HEK293 (cell line): ENCODE measurements at regions not wholly inside any gene's neighbourhood (a gene's known extent, or its start where the extent isn't known, plus 50 kb on each side); places are given as distances from the start of the nearest gene placed in this dataset.
"Not testable (repeated sequence)": the region's sequence is repeated elsewhere in the genome, so short reads cannot be mapped to it uniquely, and the experiment has no call there.

Experiments
- CTCF ChIA-PET: fragments of 350-600 bp; formaldehyde crosslinking; extraction: SDS; loops from one replicate; lab custom pipeline; 2021; ENCODE audit warnings: antibody characterized with exemption; lab: Yijun Ruan, JAX
- POLR2A ChIA-PET: fragments of 300-600 bp; formaldehyde crosslinking; extraction: SDS; loops from one replicate; lab custom pipeline; 2020; ENCODE audit warnings: antibody characterized with exemption, inconsistent platforms; lab: Yijun Ruan, JAX
- H3K27ac ChIP-seq: fragments of 200-500 bp; sonication (Bioruptor generic); 2 replicates; pipeline ENCODE4 v1.5.1; 2014; ENCODE audit warnings: low read depth, low read length, control low read depth, inconsistent platforms; ENCODE audit errors: extremely low read depth
- H3K36me3 ChIP-seq, 2 experiments: fragments of 200-500 bp in 1 of 2; sonication (Bioruptor generic) in 1 of 2; 1 replicate in 1 of 2; 2 replicates in 1 of 2; pipeline ENCODE4 v1.5.1; 2014 to 2017; ENCODE audit warnings: inconsistent platforms in 2 of 2, low read length in 2 of 2; ENCODE audit not compliant: control insufficient read depth in 2 of 2, insufficient read depth in 1 of 2
- H3K4me1 ChIP-seq: fragments of 200-500 bp; sonication (Bioruptor generic); 2 replicates; pipeline ENCODE4 v1.5.1; 2014; ENCODE audit warnings: mild to moderate bottlenecking, low read length, inconsistent platforms; ENCODE audit not compliant: control insufficient read depth, insufficient read depth
- H3K4me3 ChIP-seq: 2 replicates; pipeline ENCODE4 v1.5.1; 2011; ENCODE audit warnings: low read depth, mild to moderate bottlenecking, control low read depth, low read length, moderate library complexity
- H3K9me3 ChIP-seq: fragments of 200-500 bp; sonication (Bioruptor generic); 2 replicates; pipeline ENCODE4 v1.5.1; 2014; ENCODE audit warnings: low read depth, low read length, inconsistent platforms; ENCODE audit not compliant: control insufficient read depth, insufficient read depth
- HOXD13 ChIP-seq: sonication (generic); formaldehyde crosslinking; IDR thresholded peaks from 2 replicates; pipeline ENCODE4 v1.8.0; 2022; ENCODE audit warnings: missing genetic modification reagents, borderline replicate concordance
- PRDM1 ChIP-seq: fragments of 450-650 bp; formaldehyde crosslinking; IDR thresholded peaks from 2 replicates; pipeline ENCODE4; 2016; ENCODE audit warnings: missing biosample characterization, missing genetic modification characterization
- SALL2 ChIP-seq: fragments of 450-650 bp; formaldehyde crosslinking; IDR thresholded peaks from 2 replicates; pipeline ENCODE4 v1.5.0; 2017; ENCODE audit warnings: missing biosample characterization, mild to moderate bottlenecking, missing genetic modification characterization, borderline replicate concordance
- ZNF114 ChIP-seq: fragments of 450-650 bp; formaldehyde crosslinking; IDR thresholded peaks from 2 replicates; pipeline ENCODE4 v1.5.0; 2017; ENCODE audit warnings: missing biosample characterization, missing genetic modification characterization
- ZNF555 ChIP-seq: fragments of 450-650 bp; formaldehyde crosslinking; conservative IDR thresholded peaks from 2 replicates; pipeline ENCODE4 v1.5.1; 2017; ENCODE audit warnings: missing biosample characterization, mild to moderate bottlenecking, missing genetic modification characterization, inconsistent platforms
- ZNF639 ChIP-seq: fragments of 450-650 bp; formaldehyde crosslinking; IDR thresholded peaks from 2 replicates; pipeline ENCODE4 v1.5.1; 2016; ENCODE audit warnings: missing biosample characterization, missing genetic modification characterization
- ZNF658 ChIP-seq: fragments of 450-650 bp; formaldehyde crosslinking; IDR thresholded peaks from 2 replicates; pipeline ENCODE4; 2016; ENCODE audit warnings: missing biosample characterization, missing genetic modification characterization
- ZNF677 ChIP-seq: fragments of 450-650 bp; IDR thresholded peaks from 2 replicates; pipeline ENCODE4 v1.5.0; 2018; ENCODE audit warnings: missing biosample characterization, mild to moderate bottlenecking, missing genetic modification characterization, moderate library complexity
- ZNF701 ChIP-seq: fragments of 450-650 bp; formaldehyde crosslinking; IDR thresholded peaks from 2 replicates; pipeline ENCODE4 v1.5.1; 2016; ENCODE audit warnings: missing biosample characterization, missing genetic modification characterization
- ZNF704 ChIP-seq: fragments of 450-650 bp; formaldehyde crosslinking; IDR thresholded peaks from 2 replicates; pipeline ENCODE4 v1.5.1; 2016; ENCODE audit warnings: missing biosample characterization, missing genetic modification characterization

- H3K4me1 ChIP-seq: no peaks in the 10 kb centered on the region
- TF ChIP-seq PRDM1 (tag by site-specific recombination): no peak
- TF ChIP-seq ZNF639 (tag by site-specific recombination): no peak
- no peak for TF ChIP-seq ZNF658 (tag by site-specific recombination)
- TF ChIP-seq ZNF704 (tag by site-specific recombination): no peak
- TF ChIP-seq ZNF701 (tag by site-specific recombination): no peak
- no peak for TF ChIP-seq SALL2 (tag by site-specific recombination)
- no peak for TF ChIP-seq HOXD13 (CRISPR knock-in tag)
- TF ChIP-seq, all 188 proteins: peak for 0
- ChIA-PET CTCF (interaction anchor here (0.6 to 7.3 kb wide), 25 partner anchors 9 to 400 kb away, joined by 3 to 119 read pairs (median 3); partner anchors contain the start of gene CHRNA3), POLR2A (no interaction called here)
- H3K36me3 ChIP-seq: no peaks in the 10 kb centered on the region
- H3K9me3 ChIP-seq: no peaks in the 10 kb centered on the region
- no peak overlapping the region for H3K4me3 ChIP-seq
- no peak overlapping the region for H3K27ac ChIP-seq
These were observed 67.8 kb upstream of the CHRNB4 start for GRCh38 chr15:78708713-78709260.

GRCh38 chr15:78706481-78707235 is 65.6 kb upstream of the CHRNB4 start:
- H3K4me1 ChIP-seq, H3K27ac ChIP-seq, H3K9me3 ChIP-seq, H3K4me3 ChIP-seq, H3K36me3 ChIP-seq, POLR2A ChIA-PET: not testable (repeated sequence)
- CTCF ChIA-PET: interaction anchor here (0.8 to 7.3 kb wide), 5 partner anchors 44 to 398 kb away, joined by 3 to 119 read pairs (median 23); partner anchors contain the start of gene CHRNA3

GRCh38 chr15:78703334-78704056 is 62.5 kb upstream of the CHRNB4 start:
- H3K4me1 ChIP-seq, H3K27ac ChIP-seq, POLR2A ChIA-PET, H3K4me3 ChIP-seq, H3K9me3 ChIP-seq, H3K36me3 ChIP-seq: not testable (repeated sequence)
- CTCF ChIA-PET: interaction anchor here (0.6 to 2.0 kb wide), 3 partner anchors 48 to 123 kb away, joined by 3 to 6 read pairs (median 6); no protein-coding TSS in a partner anchor

- Histone ChIP-seq H3K4me1 (no peaks in the 10 kb centered on the region), H3K4me3 (no peak overlapping the region), H3K36me3 (no peaks in the 10 kb centered on the region), H3K27ac (no peak overlapping the region), H3K9me3 (no peaks in the 10 kb centered on the region)
- TF ChIP-seq ZNF555 (tag by site-specific recombination): no peak
- no peak for TF ChIP-seq ZNF677 (tag by site-specific recombination)
- TF ChIP-seq ZNF114 (tag by site-specific recombination): no peak
- ChIA-PET CTCF (interaction anchor here (0.5 to 2.0 kb wide), 4 partner anchors 23 to 122 kb away, joined by 3 to 6 read pairs (median 4); no protein-coding TSS in a partner anchor), POLR2A (no interaction called here)
These were observed 61.8 kb upstream of the CHRNB4 start for GRCh38 chr15:78702609-78703333.
